Endometrium (tissue), 2 donors: ENCODE measurements at regions not wholly inside any gene's neighbourhood (a gene's known extent, or its start where the extent isn't known, plus 50 kb on each side); places are given as distances from the start of the nearest gene placed in this dataset.

Experiments
- FAIRE-seq: peaks from 2 replicates; lab custom pipeline; 2012; peaks lifted over from hg19 to GRCh38; lab: Jason Lieb, UNC
- donor health status: control.
- donor health status: control.

DNA sequence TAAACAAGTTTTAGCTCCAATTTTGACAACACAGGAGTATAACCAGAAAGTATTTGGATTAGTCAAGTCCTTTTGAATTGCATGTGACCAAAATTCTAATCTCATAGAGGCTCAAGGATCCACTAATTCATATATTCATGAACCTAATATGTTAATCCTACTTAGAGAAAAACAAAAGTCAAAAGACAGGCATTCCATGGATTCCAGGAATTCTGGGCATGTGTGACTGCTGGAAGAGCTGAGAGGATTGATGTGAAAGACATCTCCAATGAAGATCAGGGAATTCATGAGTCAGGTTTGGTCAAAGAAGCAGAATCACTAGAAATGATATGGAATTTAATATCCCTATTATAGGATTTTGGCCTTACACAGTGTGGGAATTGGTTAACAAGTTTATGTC lies 1494.6 kb upstream of the DDX18 start:
- FAIRE-seq = no peak

DNA sequence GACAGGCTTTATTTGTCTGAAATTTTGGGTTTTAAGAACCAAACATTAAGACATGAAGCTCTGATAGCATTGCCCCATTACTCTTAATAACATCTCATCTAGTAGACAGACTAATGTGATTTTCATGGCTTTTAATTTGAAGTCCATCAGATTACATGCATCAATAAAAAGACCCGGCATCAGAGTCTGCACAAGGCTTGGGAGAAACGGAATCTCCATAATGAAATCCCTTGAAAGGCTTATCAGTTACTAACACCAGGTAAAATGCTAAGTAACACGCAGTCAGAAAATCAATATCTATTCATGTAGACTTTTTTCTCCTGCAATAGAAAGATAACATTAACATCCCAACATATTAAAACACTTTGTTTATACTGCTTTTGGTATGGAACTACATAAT lies 1485.2 kb upstream of the DDX18 start:
- FAIRE-seq = no peak

DNA sequence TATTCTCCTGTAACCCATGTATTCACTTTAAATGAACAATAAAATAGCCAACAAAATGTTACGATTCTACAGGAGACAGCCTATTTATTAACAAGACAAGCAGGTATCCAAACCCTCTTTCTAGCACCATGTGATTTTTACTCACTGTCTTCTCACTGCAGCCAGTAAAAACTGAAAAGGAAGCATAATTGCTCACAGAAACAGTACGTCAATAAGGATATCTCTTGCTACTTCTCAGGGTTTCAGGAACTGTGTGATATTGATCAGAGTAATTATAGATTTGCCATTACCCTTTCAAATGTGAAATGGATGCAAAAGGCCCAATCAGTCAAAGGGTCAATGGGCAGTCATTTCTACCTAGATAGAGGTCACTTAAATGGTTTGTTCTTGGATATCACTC lies 1473.8 kb upstream of the DDX18 start:
- FAIRE-seq = no peak

DNA sequence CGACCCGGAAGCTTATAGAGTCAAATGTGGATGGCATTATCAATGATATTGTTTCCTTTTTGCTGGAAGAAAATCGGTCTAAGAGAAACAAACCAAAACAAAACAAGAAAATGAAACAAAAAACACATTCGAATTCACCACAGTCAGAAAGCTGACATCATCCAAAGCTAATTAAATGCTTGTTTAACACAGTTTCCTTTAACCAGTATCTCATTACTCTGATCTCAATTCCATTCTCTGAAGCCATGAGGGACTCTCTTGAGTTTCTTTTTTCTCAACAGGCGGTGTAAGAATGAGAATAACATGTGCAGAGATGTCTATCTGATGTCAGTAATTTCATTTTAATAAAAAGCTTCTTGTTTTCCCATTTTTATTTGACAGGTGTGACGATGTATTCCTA lies 1448.3 kb upstream of the DDX18 start:
- FAIRE-seq = no peak

DNA sequence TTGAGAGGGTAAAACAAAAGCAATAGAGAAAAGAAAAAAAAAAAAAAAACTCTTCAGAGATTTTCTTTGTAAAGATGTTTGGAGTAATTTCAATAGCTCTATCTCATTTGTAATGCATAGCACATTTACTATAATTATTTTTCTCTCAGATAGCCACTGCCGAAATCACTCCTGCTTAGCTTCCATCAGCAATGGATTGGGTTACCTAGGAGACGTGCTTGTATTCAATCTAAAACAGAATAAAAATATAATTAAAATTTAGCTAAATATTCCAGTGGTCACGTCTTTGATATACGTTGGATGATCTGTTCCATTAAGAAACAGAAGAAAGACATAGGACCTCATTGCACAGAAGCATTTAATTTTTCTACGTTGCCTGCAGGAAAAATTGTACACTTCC lies 1435.7 kb upstream of the DDX18 start:
- FAIRE-seq = no peak

DNA sequence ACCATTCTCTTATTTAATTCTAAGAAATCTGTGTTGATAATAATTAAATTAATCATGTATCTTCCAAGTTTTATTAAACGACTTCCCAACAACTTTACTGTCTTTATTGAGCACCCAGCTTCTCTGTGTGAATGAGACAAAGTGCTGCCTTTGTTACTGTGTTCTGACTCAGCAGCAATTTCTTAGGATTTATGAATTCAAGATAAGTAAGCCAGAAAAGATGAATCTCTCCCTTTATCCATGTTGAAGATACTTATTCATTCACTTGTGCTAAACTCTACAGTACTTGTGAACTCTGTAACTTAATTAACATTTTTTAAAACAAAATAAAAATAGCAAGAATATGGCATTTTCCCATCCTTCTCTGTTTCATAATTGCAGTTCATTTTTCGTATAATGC lies 1403.3 kb upstream of the DDX18 start:
- FAIRE-seq = no peak

DNA sequence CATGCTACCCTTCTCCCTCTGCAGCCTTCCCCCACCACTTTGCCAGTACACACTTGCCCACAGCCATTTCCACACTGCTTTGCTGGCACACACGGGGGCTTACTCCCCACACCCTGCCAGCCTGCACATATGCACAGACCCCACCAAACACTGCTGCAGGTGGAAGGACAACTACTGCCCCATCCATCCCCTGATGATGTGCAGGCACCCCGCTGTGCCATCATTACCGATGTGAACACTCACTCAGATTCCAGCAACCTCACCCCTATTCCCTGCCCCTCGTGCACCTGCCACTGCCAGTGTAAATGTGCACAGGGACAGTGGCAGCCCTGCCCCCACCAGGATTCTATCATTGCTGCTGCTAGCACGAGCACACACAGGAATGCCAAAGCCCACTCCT lies 1400.8 kb upstream of the DDX18 start:
- FAIRE-seq = no peak

DNA sequence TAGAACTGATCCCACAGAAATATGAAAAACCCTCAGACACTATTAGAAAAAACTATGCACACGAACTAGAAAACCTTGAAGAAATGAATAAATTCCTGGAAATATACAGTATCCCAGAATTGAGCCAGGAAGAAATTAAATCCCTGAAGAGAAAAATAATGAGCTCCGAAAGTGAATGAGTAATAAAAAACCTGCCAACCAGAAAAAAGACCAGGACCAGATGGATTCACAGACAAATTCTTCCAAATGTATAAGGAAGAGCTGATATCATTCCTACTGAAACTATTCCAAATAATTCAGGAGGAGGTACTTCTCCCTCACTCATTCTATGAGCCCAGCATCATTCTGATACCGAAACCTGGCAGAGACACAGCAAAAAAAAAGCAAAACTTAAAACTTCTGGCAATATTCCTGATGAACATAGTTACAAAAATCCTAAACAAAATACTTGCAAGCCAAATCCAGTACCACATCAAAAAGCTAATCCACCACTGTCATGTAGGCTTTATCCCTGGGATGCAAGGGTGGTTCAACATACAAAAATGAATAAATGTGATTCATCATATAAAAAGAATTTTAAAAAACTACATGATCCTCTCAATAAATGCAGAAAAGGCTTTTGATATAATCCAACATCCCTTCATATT lies 1397.6 kb upstream of the DDX18 start:
- FAIRE-seq = no peak

DNA sequence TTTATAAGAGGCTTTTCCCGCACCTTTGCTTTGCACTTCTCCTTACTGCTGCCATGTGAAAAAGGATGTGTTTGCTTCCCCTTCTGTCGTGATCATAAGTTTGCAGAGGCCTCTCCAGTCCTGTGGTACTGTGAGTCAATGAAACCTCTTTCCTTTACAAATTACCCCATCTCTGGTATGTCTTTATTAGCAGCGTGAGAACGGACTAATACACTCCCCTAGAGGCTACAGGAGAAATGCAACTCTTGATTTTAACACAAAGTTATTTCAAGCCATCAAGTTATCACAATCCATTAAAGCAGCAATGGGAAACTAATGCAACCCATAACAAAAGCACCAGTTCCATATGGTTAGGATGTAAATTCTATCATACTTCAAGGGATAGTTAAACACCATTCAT lies 1378.8 kb upstream of the DDX18 start:
- FAIRE-seq = no peak

DNA sequence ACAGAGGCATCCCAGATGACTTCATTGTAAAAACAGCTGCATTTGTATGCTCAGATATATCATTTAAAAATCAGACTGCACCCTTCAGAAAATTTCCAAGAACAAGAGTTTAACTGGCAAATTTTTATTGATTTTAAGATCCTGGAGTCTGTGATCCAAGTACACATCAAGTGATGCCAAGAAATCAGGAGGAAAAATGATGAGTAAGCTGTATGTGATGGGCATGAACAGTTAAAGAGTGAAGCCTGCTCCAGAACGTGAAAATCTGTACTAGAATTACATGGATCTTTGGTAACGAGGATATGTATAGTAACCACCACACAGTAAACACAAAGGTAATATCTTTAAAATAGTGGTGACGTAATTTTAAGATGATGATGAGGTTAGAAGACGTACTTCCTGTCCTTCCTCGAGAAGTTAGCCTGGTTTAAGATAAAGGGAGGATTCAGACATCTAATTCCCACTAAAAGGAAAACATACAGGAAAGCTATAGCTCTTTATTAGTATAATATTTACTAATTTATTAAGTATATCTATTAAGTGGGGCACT lies 1374.3 kb upstream of the DDX18 start:
- FAIRE-seq = no peak

DNA sequence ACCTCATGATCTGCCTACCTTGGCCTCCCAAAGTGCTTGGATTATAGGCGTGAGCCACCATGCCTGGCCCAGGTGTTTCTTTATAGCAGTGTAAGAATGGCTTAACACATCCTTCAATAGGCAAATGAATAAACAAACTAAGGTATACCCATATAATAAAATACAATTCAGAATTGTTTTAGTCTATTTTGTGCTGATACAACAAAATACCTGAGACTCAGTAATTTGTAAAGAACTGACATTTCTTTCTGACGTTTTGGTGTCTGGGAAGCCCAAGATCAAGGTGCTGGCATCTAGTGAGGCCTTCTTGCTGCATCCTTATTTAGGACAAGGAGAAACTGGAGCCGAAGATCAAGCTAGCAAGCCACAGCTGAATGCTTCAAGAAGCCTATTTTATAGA lies 1372.1 kb upstream of the DDX18 start:
- FAIRE-seq = no peak

DNA sequence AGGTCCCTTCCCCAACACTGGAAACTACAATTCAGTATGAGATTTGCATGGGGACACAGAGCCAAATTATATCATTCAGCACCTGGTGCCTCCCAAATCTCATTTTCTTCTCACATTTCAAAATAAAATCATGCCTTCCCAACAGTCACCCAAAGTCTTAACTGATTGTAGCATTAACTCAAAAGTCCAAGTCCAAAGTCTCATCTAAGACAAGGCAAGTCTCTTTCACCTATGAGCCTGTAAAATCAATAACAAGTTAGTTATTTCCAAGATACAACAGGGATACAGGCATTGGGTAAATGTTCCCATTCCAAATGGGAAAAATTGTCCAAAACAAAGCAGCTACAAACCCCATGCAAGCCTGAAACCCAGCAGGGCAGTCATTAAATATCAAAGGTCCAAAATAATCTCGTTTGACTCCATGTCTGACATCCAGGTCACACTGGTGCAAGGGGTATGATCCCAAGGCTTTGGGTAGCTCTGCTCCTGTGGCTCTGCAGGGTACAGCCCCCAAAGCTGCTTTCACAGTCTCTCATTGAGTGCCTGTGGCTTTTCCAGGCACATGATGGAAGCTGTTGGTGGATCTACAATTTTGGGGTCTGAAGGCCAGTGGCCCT lies 1370.1 kb upstream of the DDX18 start:
- no peak for FAIRE-seq

DNA sequence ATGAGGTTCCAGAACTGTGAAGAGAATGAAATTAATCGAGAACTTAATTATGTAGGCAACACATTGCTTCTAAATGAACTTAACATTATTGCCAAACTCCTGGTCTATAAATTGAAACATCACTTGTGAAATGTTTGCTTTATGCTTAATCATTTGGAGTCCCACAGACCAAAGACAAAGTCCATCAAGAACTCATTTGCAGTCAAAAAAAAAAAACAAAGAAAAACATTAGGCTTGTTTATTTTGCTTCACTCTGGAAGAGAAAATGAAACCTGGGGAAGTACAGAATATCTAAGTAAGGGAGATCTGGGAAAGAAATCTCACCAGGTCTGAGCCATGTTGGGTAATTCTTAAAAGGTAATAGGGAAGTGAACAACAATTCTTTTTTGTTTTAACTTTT lies 1363.5 kb upstream of the DDX18 start:
- FAIRE-seq = no peak

DNA sequence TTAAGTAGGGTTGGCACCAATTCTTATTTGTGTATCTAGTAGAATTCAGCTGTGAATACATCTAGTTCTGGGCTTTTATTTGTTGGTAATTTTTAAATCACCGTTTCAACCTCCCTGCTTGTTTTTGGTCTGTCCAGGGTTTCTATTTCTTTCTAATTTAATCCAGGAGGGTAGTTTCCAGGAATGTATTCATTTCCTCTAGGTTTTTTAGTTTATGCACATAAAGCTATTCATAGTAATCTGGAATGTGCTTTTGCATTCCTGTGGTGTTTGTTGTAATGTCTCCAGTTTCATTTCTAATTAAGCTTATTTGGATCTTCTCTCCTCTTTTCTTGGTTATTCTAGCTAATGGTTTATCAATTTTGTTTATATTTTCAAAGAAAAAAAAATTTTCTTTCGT lies 1361.8 kb upstream of the DDX18 start:
- FAIRE-seq = no peak

DNA sequence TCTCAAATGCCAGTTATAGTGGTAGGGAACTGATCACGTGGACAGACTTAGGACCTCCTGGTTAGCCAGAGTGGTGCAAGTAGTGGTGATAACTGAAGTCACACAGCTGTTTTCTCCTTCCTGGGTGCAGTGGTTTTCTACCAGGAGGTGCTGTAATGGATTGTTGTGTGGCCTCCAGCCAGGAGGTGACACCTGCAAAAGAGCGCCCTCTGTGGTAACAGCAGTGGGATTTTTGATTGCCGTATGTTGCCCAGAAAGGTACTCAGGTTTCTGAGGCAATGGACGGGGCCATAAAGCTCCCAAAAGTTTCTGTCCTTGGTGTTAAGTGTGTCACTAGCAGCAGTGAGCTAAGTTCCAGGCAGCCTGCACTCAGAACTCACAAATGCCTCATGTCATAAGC lies 1358.1 kb upstream of the DDX18 start:
- no peak for FAIRE-seq

DNA sequence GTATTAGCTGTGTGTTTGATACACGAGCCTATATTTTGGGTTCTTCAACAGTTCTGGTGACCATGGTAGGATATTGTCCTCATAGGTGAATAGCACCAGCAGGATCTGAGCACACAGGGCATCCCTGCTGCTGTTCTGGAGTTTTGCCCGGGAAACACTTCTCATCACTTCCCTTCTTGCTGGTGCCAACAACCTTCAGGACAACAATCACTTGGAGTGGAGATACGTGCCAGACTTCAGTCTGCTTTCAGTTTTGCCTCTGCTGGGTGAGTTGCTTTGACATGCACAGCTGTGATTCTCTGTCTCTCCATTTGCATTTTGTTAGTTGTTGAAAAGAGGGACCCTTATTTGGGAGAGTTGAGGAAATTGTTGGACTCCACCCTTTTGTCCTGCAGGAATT lies 1347.2 kb upstream of the DDX18 start:
- no peak for FAIRE-seq

DNA sequence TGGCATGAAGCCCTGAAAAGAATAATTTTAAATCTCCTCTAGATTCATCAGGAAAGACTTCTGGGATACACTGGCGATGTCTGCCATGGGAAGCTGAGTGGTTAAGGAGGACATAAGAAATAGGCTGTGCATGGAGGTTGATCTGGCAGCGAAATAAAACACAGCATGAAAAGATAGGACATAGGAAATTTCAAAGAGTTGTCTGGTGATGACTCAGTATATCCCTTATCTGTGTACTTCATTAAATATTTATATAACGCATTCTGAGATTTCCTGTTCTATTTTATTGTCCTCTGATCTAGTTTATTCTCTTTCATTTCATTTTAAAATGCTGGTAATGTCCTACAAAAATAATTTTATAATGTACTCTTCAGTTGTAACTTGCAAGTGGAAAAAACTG lies 1337.3 kb upstream of the DDX18 start:
- FAIRE-seq = no peak

DNA sequence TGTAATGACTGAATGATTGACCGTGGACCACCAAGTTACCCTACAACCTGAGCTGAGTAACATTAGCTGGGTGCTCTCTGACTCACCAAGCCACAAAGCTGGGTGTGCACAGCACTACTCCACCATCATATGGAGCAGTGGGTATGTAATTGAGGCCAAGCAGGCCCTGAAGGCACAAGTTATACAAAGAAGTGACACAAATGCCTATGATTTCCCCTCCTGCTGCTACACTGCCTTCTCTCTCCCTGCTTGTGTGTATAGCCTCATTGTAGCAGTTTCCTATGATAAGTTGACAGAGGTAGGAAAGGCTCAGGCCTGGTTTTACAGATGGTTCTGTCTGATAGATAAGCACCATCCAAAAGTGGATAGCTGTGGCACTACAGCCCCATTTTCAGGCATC lies 1327.2 kb upstream of the DDX18 start:
- FAIRE-seq = no peak

DNA sequence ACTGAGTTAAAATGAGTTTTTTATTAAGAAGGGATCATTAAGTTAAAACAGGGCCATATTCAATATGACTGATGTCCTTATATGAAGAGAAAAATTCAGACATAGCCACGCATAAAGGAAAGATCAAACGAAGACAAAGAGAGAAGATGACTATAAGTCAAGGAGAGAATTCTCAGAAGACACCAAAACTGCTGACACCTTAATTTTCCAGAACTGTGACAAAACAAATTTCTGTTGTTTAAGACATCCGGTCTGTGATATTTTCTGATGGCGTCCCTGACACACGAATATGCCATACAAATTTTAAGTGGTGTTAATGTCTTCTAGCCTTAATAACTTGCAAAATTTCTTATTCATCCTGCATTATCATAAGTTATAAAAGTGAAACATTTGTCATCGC lies 1325.2 kb upstream of the DDX18 start:
- no peak for FAIRE-seq

DNA sequence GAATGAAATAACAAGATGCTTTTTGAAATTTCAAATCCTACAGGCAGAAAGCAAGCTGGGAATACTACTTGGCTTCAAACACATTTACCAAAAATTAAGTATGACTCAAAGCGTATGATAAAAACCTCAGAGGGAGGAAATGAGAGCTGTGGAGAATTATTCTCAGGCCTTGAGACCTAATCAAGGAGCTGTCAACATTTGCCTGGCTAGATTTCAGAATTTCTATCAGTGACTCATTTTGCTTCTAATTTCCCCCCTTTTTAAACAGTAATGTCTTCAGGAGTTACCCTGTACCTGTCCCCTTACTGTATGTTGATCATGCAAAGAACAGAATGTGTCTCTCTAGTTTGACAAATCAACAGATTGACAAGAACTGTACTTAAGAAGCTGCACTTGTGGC lies 1324.5 kb upstream of the DDX18 start:
- no peak for FAIRE-seq

DNA sequence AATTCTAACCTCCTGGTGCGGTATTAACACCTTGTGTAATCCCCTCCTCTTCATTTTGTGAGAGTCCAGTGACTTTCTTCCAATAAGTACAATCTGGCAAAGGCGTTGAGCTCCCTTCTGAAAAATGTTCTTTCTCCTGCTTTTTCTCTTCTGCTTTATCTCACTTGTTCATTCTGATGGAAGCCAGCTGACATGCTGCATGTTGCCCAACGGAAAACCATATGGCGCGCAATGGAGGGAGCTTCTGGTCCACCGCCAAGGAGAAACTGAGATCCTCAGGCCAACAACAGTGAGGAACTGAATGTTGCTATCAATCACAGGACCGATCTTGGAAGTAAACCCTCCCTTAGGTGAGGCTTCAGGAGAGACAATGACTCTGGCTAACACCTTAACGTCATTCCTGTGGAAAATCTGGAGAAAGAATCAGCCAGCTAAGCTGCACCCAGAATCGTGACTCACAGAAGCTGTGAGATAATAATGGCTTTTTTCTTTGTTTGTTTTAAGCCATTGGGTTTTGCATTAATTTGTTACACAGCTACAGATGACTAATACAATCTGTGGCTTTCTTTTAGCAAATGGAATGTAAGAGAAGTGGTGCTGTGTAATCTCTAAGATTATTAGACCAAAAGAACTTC lies 1323.9 kb upstream of the DDX18 start:
- FAIRE-seq = no peak

DNA sequence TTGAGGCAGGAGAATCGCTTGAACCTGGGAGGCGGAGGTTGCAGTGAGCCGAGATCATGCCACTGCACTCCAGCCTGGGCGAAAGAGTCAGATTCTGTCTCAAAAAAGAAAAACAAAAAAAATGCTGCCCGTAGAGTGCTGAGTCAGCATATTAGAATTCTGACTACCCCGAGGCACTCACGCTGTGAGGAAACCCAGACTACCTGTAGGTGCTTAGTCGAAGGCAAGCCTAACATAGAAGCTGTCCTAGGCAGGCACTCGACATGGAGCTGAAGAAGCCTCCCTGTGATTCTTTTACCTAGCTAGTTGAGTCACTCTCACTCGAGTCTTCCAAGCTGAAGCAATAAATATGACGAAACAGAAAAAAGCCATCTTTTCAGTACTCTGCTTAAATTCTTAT lies 1323.2 kb upstream of the DDX18 start:
- no peak for FAIRE-seq

DNA sequence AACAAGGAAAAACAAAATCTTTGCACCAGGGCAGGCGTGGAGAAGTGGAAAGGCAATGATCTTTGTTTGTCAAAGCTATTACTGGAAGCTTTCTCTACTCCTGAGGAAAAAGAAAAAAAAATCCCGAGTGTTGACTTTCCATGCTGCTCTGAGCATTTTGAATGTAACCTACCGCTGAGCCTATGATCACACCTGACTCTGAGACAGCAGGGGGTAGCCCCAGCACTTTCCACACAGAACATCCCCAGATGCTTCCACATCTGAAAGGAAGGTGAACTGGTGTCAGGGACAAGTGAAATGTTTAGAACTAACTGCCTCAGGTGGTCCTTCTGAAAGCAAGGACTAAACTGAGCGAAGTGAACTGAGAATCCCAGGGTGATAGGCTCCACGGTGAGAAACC lies 1315.1 kb upstream of the DDX18 start:
- no peak for FAIRE-seq
